ENCODE measurements at regions not wholly inside any gene's neighbourhood (a gene's known extent, or its start where the extent isn't known, plus 50 kb on each side); places are given as distances from the start of the nearest gene placed in this dataset.

DNA sequence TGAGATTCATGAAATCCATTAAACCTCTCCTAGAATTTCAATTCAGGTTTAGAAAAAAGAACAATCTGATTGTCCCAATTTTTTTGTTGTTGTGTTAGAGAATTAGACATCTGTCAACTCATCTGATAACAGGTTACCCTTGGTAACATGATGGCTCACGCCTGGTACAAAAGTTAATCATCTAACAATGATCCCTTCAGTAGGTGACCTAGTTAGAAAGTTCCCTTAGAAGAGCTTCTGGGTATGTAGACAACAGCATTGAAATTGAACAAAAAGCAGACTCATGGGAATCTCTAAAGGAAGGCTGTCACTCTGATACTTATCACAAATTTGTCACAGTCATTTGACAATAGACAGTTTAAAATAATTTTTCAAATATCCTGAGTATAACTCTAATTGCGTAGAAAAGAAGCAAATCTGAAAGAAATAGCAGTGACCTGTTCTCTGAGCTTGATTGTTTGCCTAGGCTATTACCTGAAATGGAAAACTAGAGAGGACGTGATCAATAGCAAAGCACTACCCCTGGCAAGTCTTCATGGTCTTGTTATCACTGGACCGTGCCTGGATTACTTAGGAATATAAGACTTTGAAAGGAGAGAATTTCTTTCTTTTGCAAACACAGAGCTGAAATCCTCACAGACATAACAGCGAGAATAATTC is 880.4 kb upstream of the AGA start:
- 80 to 84% methylated on average over 5 of the region's 5 CpGs for WGBS, 2 donors
- DNase-seq (ENCODE audit: low spot score in 2 of 2) = no peak
- no peak for TF ChIP-seq POLR2A (IDR thresholded peaks at IDR 0.05)
- TF ChIP-seq, protein P1, sequence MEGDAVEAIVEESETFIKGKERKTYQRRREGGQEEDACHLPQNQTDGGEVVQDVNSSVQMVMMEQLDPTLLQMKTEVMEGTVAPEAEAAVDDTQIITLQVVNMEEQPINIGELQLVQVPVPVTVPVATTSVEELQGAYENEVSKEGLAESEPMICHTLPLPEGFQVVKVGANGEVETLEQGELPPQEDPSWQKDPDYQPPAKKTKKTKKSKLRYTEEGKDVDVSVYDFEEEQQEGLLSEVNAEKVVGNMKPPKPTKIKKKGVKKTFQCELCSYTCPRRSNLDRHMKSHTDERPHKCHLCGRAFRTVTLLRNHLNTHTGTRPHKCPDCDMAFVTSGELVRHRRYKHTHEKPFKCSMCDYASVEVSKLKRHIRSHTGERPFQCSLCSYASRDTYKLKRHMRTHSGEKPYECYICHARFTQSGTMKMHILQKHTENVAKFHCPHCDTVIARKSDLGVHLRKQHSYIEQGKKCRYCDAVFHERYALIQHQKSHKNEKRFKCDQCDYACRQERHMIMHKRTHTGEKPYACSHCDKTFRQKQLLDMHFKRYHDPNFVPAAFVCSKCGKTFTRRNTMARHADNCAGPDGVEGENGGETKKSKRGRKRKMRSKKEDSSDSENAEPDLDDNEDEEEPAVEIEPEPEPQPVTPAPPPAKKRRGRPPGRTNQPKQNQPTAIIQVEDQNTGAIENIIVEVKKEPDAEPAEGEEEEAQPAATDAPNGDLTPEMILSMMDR (IDR thresholded peaks at IDR 0.05) = no peak
- H3K4me3 ChIP-seq (ENCODE audit: low read depth, poor library complexity, severe bottlenecking) = no peak overlapping the region
- intact Hi-C loops (cut with DNase I; ENCODE audit: low total_unique reads) = no loop called here

DNA sequence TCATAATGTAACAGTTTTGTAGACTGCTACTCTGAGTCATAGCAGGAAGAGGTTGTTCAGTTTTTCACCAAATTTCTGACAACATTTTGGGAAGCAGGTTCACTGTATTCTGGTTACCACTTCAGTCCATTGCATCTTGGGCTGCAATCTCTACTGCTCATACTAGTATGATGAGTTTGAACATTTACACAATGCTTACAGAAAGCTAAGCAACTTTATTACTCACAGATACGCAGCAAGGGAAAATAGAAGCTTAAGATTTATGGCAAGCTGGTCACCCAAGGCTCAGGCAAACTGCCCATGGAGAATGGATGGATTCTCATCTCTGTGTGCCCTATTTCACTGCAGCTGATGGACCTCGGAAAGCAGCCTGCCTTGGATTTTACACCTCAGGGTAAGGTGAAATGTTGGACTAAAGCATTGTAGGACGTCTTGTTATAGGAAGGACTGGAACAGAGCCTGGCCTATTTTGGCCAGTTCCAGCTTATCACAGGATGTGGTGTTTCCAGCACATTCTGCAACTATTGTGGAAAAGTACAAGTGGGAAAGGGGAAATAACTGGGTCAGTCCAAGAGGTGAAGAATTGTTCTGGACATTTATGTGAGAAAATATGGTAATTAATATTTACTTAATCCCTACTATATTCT is 887.1 kb upstream of the AGA start:
- no peak overlapping the region for H3K4me3 ChIP-seq (ENCODE audit: low read depth, poor library complexity, severe bottlenecking)
- WGBS, 2 donors = 76 to 78% methylated on average over 3 of the region's 3 CpGs
- TF ChIP-seq, protein P1 (IDR thresholded peaks at IDR 0.05) = no peak
- TF ChIP-seq POLR2A (IDR thresholded peaks at IDR 0.05) = no peak
- intact Hi-C loops (cut with DNase I; ENCODE audit: low total_unique reads) = no loop called here
- no peak for DNase-seq (ENCODE audit: low spot score in 2 of 2)

DNA sequence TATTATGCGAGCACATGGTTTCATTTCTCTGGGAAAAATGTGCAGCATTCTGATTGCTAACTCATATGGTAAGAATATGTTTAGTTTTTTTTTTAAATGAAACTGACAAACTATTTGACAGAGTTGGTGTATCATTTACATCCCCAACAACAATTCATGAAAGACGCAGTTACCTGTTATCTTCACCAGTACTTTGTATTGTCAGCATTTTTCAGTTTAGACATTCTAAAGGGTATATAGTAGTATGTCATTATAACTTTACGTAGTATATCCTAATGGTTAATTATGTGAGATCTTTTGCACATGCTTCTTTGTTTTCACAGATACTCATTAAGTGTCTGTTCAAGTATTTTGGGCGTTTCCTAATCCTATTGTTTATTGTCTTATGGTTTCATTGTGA is 891.1 kb upstream of the AGA start:
- no peak overlapping the region for H3K4me3 ChIP-seq (ENCODE audit: low read depth, poor library complexity, severe bottlenecking)
- WGBS, 2 donors = 75 to 77% methylated on average over 4 of the region's 4 CpGs
- TF ChIP-seq, protein P1 (IDR thresholded peaks at IDR 0.05) = no peak
- no peak for TF ChIP-seq POLR2A (IDR thresholded peaks at IDR 0.05)
- intact Hi-C loops (cut with DNase I; ENCODE audit: low total_unique reads) = no loop called here
- DNase-seq (ENCODE audit: low spot score in 2 of 2) = no peak

DNA sequence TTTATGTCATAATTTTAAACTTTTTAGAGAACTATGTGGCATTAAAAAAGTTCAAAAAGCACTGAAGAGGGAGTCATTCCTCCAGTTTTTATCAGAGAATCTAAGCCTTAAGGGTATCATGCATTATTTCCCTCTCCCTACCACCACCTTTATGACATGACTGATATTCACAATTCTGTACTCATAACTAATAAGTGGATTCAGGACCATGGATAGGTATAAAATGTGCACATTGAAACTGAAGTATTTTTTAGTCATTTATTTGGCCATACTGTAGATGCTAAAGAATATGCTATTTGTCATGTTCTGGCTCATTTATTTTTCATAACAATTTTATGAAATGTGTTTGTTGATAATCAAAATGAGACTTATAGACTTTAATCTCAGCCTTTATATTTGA is 897.5 kb upstream of the AGA start:
- H3K4me3 ChIP-seq (ENCODE audit: low read depth, poor library complexity, severe bottlenecking) = no peak overlapping the region
- no peak for DNase-seq (ENCODE audit: low spot score in 2 of 2)
- no peak for TF ChIP-seq POLR2A (IDR thresholded peaks at IDR 0.05)
- TF ChIP-seq, protein P1 (IDR thresholded peaks at IDR 0.05) = no peak
- intact Hi-C loops (cut with DNase I; ENCODE audit: low total_unique reads) = no loop called here

DNA sequence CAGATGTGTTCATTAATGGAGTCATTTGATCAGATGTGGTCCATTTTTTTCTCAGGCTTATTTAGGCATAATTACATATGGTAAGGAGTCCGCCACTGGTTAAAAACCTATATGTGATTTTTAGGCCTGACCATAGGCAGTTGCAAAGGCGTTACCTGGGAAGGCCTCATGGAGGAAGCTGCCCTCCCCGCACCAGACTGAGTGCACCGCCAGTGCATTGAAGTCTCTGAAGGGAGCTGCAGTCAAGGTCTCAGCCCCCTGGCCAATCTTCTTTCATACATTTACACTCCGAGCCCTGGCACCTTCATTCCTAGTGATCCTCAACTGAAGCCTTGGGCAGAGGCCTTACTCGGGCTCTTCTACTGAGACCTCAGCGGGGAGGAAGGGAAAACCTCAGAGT is 898.2 kb upstream of the AGA start:
- intact Hi-C loops (cut with DNase I; ENCODE audit: low total_unique reads) = no loop called here
- TF ChIP-seq, protein P1 (IDR thresholded peaks at IDR 0.05) = no peak
- no peak for TF ChIP-seq POLR2A (IDR thresholded peaks at IDR 0.05)
- no peak overlapping the region for H3K4me3 ChIP-seq (ENCODE audit: low read depth, poor library complexity, severe bottlenecking)
- no peak for DNase-seq (ENCODE audit: low spot score in 2 of 2)
- WGBS, 2 donors = 89 to 94% methylated on average over 7 of the region's 7 CpGs

DNA sequence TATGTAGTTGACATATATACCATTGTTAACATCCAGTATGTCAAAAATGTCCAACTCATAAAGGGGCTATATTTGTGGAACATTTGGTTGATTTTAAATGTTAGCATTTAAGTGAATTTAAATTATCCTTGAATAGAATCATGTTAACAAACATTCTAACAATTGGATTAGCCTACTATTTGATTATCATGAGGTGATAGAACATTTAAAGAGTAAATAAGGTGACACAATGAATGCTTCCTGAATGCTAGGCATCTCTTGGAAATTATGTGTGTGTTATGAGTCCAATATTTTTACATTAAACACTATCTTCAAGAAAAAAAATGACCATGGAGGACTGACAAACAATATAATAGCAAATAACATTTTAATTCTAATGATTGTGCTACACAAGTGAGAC is 901.9 kb upstream of the AGA start:
- H3K4me3 ChIP-seq (ENCODE audit: low read depth, poor library complexity, severe bottlenecking) = no peak overlapping the region
- TF ChIP-seq, protein P1 (IDR thresholded peaks at IDR 0.05) = no peak
- no peak for TF ChIP-seq POLR2A (IDR thresholded peaks at IDR 0.05)
- no peak for DNase-seq (ENCODE audit: low spot score in 2 of 2)
- intact Hi-C loops (cut with DNase I; ENCODE audit: low total_unique reads) = no loop called here
